Endothelial cell of umbilical vein (primary cell): ENCODE measurements at regions not wholly inside any gene's neighbourhood (a gene's known extent, or its start where the extent isn't known, plus 50 kb on each side); places are given as distances from the start of the nearest gene placed in this dataset.

Source experiments
- BruUV-seq: library from RNA; stranded (reverse); fragments of 400-500 nt; replicated peaks from 2 replicates; lab custom pipeline; 2021; lab: Mats Ljungman, UMichigan
- CTCF ChIA-PET: fragments of 300-600, 350-600 bp; sonication (Branson Sonifier 250); formaldehyde crosslinking; loops from one replicate; lab custom pipeline; 2021; ENCODE audit warnings: antibody characterized with exemption, inconsistent platforms; lab: Charles Lee
- POLR2A ChIA-PET: fragments of 300-600, 350-600 bp; sonication (Branson Sonifier 250); formaldehyde crosslinking; loops from one replicate; lab custom pipeline; 2021; ENCODE audit warnings: antibody characterized with exemption, inconsistent platforms; lab: Charles Lee
- DNase-seq: peaks from one replicate; pipeline ENCODE4 v3.0.0-alpha.2; 2011; ENCODE audit warnings: low read depth, low spot score
- FAIRE-seq: peaks from 2 replicates; lab custom pipeline; 2011; peaks lifted over from hg19 to GRCh38; lab: Jason Lieb, UNC
- H2AFZ ChIP-seq: 2 replicates; pipeline ENCODE4 v1.6.0; 2012; ENCODE audit warnings: low read depth, low read length, control low read depth, inconsistent platforms
- H3K27ac ChIP-seq: 2 replicates; pipeline ENCODE4 v1.5.1; 2011; ENCODE audit warnings: low read depth, mild to moderate bottlenecking, control low read depth, low read length, moderate library complexity; ENCODE audit not compliant: insufficient read depth
- H3K27me3 ChIP-seq, 2 experiments: 2 replicates each; pipeline versions ENCODE4 v1.6.0 to v1.6.1; 2011; ENCODE audit warnings: low read length in 2 of 2, mixed read lengths in 1 of 2; ENCODE audit not compliant: control insufficient read depth in 2 of 2, insufficient read depth in 2 of 2
- H3K36me3 ChIP-seq, 2 experiments: 2 replicates in 1 of 2; 3 replicates in 1 of 2; pipeline ENCODE4 v1.5.1; 2011; ENCODE audit warnings: low read length in 2 of 2, mild to moderate bottlenecking in 1 of 2, moderate library complexity in 1 of 2; ENCODE audit not compliant: control insufficient read depth in 2 of 2, insufficient read depth in 2 of 2; ENCODE audit errors: extremely low read depth in 1 of 2
- H3K4me1 ChIP-seq: 3 replicates; pipeline ENCODE4 v1.5.1; 2011; ENCODE audit warnings: mild to moderate bottlenecking, low read length; ENCODE audit not compliant: control insufficient read depth, insufficient read depth; ENCODE audit errors: extremely low read depth
- H3K4me2 ChIP-seq: 2 replicates; pipeline ENCODE4 v1.6.1; 2011; ENCODE audit warnings: low read length, control low read depth, mixed read lengths; ENCODE audit not compliant: insufficient read depth
- H3K4me3 ChIP-seq, 3 experiments: fragments of 200-600 bp in 1 of 3; sonication (generic), shearing (Covaris generic) in 1 of 3; replicated peaks in 1 of 3; 2 replicates each; pipeline ENCODE4 v1.5.1; 2011 to 2016; ENCODE audit warnings: control low read depth in 3 of 3, low read length in 3 of 3, mild to moderate bottlenecking in 2 of 3, inconsistent platforms in 1 of 3, low read depth in 1 of 3, moderate library complexity in 1 of 3; ENCODE audit not compliant: insufficient read depth in 1 of 3
- H3K79me2 ChIP-seq: 2 replicates; pipeline ENCODE4 v1.6.0; 2012; ENCODE audit warnings: low read length, inconsistent platforms; ENCODE audit not compliant: control insufficient read depth, insufficient read depth
- H3K9ac ChIP-seq: replicated peaks from 2 replicates; pipeline ENCODE3; 2011; ENCODE audit warnings: low read length, control low read depth; ENCODE audit not compliant: insufficient read depth; ENCODE audit errors: extremely low read depth
- H3K9me1 ChIP-seq: replicated peaks from 3 replicates; pipeline ENCODE4 v1.6.0; 2011; ENCODE audit warnings: mild to moderate bottlenecking, low read length; ENCODE audit not compliant: control insufficient read depth, insufficient read depth; ENCODE audit errors: extremely low read depth
- H3K9me3 ChIP-seq: replicated peaks from 2 replicates; pipeline ENCODE4 v1.5.1; 2012; ENCODE audit warnings: low read length, inconsistent platforms; ENCODE audit not compliant: control insufficient read depth, insufficient read depth
- H4K20me1 ChIP-seq: replicated peaks from 2 replicates; pipeline ENCODE3; 2011; ENCODE audit warnings: mild to moderate bottlenecking, low read length; ENCODE audit not compliant: control insufficient read depth, insufficient read depth; ENCODE audit errors: extremely low read depth
- EZH2 ChIP-seq: IDR thresholded peaks from 2 replicates; pipeline ENCODE4 v1.6.1; 2012; ENCODE audit warnings: borderline replicate concordance, low read depth, mild to moderate bottlenecking, moderate library complexity, low read length, inconsistent platforms; ENCODE audit not compliant: severe bottlenecking
- FOS ChIP-seq: IDR thresholded peaks from 2 replicates; pipeline ENCODE4 v1.6.1; 2011; ENCODE audit warnings: mild to moderate bottlenecking, low read length, moderate library complexity, borderline replicate concordance; ENCODE audit not compliant: insufficient read depth
- GATA2 ChIP-seq: IDR thresholded peaks from 2 replicates; pipeline ENCODE4 v1.7.0; 2011; ENCODE audit warnings: low read depth, mild to moderate bottlenecking, moderate library complexity, mixed read lengths, low read length; ENCODE audit not compliant: insufficient read length, insufficient read depth
- JUN ChIP-seq: IDR thresholded peaks from 2 replicates; pipeline ENCODE4 v1.6.1; 2011; ENCODE audit warnings: borderline replicate concordance, low read depth; ENCODE audit not compliant: insufficient read length, insufficient read depth
- MYC ChIP-seq: IDR thresholded peaks from one replicate; pipeline ENCODE4 v1.6.1; 2011; ENCODE audit warnings: mild to moderate bottlenecking, low read depth, low read length
- POLR2A ChIP-seq: IDR thresholded peaks from 2 replicates; pipeline ENCODE4 v1.6.1; 2012; ENCODE audit warnings: low read depth, mild to moderate bottlenecking, control low read depth, low read length
- POLR2AphosphoS5 ChIP-seq: IDR thresholded peaks from 2 replicates; pipeline ENCODE4 v1.6.1; 2012; ENCODE audit warnings: low read depth, mild to moderate bottlenecking, control low read depth, low read length, moderate library complexity; ENCODE audit not compliant: insufficient read depth
- dilution Hi-C: fragments of 300-500 bp; cut with MboI; formaldehyde crosslinking; loops from one replicate; pipeline ENCODE4 v1.15.0; 2019; ENCODE audit warnings: low sequenced_read_pairs; ENCODE audit not compliant: extremely low pct_ligation_motif_present
- intact Hi-C: fragments of 100-400 bp; cut with micrococcal nuclease; formaldehyde crosslinking; loops from one replicate; pipeline ENCODE4 v1.10.0; 2022
- TF ChIP-seq, protein P1 (sequence below): IDR thresholded peaks from 2 replicates; pipeline ENCODE4 v1.6.1; 2011; ENCODE audit not compliant: insufficient read depth, insufficient read length
- TF ChIP-seq, protein P2 (sequence below), 2 donors: IDR thresholded peaks; 1 replicate in 1 of 2; 2 replicates in 1 of 2; pipeline ENCODE4 v1.5.1; 2011; ENCODE audit warnings: low read length in 2 of 2, mild to moderate bottlenecking in 2 of 2, moderate library complexity in 2 of 2, control low read depth in 1 of 2, inconsistent platforms in 1 of 2, low read depth in 1 of 2; ENCODE audit not compliant: insufficient read depth in 1 of 2; ENCODE audit errors: extremely low read depth in 1 of 2

DNA sequence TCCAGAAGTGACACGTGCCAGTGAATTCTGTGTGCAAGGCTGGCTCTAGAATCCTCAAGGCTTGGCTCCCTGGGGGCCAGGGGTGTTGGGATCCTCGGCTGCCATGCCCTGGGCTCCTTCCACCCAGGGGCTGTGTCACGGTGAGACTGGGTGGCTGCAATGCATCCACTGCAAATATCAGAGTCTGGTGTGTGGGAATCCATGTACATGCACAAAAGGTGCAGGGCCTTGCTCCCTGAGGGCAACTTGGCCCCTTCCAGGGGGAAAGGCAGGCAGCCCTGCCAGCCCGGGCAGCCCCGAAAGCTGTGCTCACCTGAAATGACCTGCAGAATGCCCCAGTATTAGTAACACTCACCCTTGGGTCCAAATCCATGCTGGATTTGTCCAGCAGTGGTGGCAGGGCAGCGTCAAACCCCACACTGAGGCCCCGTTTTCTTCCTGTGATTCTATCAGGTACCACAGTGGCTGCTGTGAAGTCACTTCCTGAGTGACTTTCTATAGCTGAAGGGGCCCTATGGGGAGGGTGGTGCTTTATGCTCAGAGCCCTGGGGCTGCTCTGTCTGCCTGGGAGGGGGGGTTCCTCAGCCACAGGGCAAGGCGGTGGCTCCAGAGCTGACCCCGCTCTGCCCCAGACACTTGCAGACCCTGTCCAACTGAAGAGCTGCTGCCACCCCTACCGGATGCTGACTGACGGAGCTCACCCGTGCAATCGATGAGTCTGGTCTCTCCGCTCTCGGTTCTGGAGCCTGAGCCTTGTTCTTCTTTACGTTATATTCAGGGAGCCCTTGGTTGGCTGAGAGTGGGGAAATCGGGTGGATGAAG, 317.7 kb downstream of the GLRX3 start:
- DNase-seq (no peak), FAIRE-seq (no peak)
- Histone ChIP-seq H3K27ac (no peak overlapping the region), H3K4me2 (no peak overlapping the region), H2AFZ (no peak overlapping the region), H3K9me1 (no peaks in the 10 kb centered on the region), H3K79me2 (no peaks in the 10 kb centered on the region), H4K20me1 (no peaks in the 10 kb centered on the region), H3K4me1 (no peaks in the 10 kb centered on the region), H3K9me3 (peaks cover 6% of the 10 kb centered on the region), H3K4me3 (no peak overlapping the region), H3K27me3 (no peaks in the 10 kb centered on the region), H3K9ac (no peak overlapping the region), H3K36me3 (no peaks in the 10 kb centered on the region)
- intact Hi-C loops = no loop called here
- dilution Hi-C loops = no loop called here
- POLR2A ChIA-PET = no interaction called here
- no peak for TF ChIP-seq FOS
- TF ChIP-seq, protein P1, sequence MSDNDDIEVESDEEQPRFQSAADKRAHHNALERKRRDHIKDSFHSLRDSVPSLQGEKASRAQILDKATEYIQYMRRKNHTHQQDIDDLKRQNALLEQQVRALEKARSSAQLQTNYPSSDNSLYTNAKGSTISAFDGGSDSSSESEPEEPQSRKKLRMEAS = no peak
- no peak for TF ChIP-seq EZH2
- TF ChIP-seq MYC = no peak
- TF ChIP-seq GATA2 = no peak
- CTCF ChIA-PET = no interaction called here
- no TSS peak for BruUV-seq

DNA sequence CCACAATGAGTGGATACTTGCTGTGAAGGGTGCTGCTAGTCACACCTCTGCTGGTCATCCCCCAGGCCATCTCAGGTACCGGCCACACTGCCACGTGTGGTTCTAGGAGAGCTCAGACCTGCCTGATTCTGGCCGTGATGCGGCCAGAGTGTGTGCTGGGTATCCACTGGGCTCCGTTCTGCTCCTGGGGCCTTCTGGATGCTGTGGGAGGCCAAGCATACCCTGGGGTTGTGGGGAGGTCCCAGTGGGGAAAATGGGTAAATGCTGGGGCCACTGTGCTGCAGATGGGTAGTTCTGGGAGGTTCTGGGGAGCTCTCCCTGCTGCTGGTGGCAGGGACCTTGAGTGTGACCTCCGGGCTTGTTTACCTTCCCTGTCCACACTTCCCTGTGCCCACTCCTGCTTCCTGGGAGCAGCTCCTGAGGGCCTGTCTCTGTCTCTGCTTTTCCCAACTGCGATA, 318.4 kb downstream of the GLRX3 start:
- Histone ChIP-seq H3K27me3 (no peaks in the 10 kb centered on the region), H3K27ac (no peak overlapping the region), H3K9ac (no peak overlapping the region), H3K4me1 (no peaks in the 10 kb centered on the region), H3K9me1 (no peaks in the 10 kb centered on the region), H3K9me3 (peaks cover 6% of the 10 kb centered on the region), H3K4me3 (no peak overlapping the region), H3K4me2 (no peak overlapping the region), H4K20me1 (no peaks in the 10 kb centered on the region), H3K79me2 (no peaks in the 10 kb centered on the region), H2AFZ (no peak overlapping the region), H3K36me3 (no peaks in the 10 kb centered on the region)
- FAIRE-seq (no peak), DNase-seq (no peak)
- dilution Hi-C loops = no loop called here
- CTCF ChIA-PET = no interaction called here
- intact Hi-C loops = no loop called here
- POLR2A ChIA-PET = no interaction called here
- no TSS peak for BruUV-seq
- TF ChIP-seq MYC (no peak), GATA2 (no peak), JUN (no peak), POLR2AphosphoS5 (no peak), POLR2A (no peak)
- TF ChIP-seq, protein P2, sequence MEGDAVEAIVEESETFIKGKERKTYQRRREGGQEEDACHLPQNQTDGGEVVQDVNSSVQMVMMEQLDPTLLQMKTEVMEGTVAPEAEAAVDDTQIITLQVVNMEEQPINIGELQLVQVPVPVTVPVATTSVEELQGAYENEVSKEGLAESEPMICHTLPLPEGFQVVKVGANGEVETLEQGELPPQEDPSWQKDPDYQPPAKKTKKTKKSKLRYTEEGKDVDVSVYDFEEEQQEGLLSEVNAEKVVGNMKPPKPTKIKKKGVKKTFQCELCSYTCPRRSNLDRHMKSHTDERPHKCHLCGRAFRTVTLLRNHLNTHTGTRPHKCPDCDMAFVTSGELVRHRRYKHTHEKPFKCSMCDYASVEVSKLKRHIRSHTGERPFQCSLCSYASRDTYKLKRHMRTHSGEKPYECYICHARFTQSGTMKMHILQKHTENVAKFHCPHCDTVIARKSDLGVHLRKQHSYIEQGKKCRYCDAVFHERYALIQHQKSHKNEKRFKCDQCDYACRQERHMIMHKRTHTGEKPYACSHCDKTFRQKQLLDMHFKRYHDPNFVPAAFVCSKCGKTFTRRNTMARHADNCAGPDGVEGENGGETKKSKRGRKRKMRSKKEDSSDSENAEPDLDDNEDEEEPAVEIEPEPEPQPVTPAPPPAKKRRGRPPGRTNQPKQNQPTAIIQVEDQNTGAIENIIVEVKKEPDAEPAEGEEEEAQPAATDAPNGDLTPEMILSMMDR (IDR thresholded peaks at IDR 0.05; ENCODE audit: extremely low read depth in 1 of 2, insufficient read depth in 1 of 2, low read depth in 1 of 2, low read length in 2 of 2) = no peak
- TF ChIP-seq, protein P1 = no peak
